ENCODE measurements at regions not wholly inside any gene's neighbourhood (a gene's known extent, or its start where the extent isn't known, plus 50 kb on each side); places are given as distances from the start of the nearest gene placed in this dataset.
"Not testable (repeated sequence)": the region's sequence is repeated elsewhere in the genome, so short reads cannot be mapped to it uniquely, and the experiment has no call there.

DNA sequence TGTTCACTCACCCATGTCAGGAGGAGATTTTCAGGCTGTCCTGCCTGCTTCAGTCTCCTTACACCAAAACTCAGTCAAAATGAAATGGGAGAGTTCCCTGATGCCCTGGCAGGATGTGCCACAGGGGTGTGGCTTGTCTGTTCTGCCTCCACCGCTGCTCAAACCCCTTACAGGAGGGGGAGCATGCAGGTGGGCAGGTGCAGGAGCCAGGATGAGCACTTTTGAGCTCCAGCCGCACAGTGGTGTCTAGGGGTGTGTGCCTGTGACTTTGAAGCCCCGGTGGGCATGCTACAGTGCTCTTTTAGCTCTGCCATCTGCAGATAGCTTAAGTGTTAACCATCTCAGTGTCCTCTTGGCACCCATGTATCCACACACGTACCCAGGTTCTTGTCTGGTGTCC, 71.9 kb upstream of the IPO5 start:
- H3K27me3 Mint-ChIP-seq (ENCODE audit: low read depth), result no peaks in the 10 kb centered on the region
- no peak for DNase-seq (ENCODE audit: low spot score)
- no peaks in the 10 kb centered on the region for H3K4me1 Mint-ChIP-seq (ENCODE audit: low read depth)
- H3K9me3 Mint-ChIP-seq, result no peaks in the 10 kb centered on the region
- no peak overlapping the region for H3K27ac Mint-ChIP-seq
- intact Hi-C loops (cut with micrococcal nuclease), result no loop called here
- H3K36me3 Mint-ChIP-seq (ENCODE audit: low read depth), result no peaks in the 10 kb centered on the region
- no peak overlapping the region for H3K4me3 Mint-ChIP-seq (ENCODE audit: low read depth)

DNA sequence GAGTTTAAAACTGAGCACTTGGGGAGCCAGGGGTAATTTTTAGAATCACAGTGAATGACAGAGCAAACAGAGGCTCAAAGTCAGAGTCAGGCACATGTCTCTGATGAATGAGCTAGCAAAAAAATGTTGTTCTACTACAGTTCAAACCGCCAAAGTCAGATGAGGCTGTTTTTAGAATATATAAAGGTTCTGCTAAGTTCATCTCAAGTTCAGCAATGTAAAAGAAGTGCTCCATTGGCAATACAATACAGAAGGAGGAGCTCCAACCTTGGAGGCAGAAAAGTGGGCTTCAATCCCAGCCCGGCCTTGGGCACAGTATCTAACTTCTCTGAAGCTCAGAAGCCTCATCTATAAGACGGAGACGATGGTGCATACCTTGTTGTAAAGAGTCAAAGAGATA, 70.1 kb upstream of the IPO5 start:
- no peaks in the 10 kb centered on the region for H3K36me3 Mint-ChIP-seq (ENCODE audit: low read depth)
- intact Hi-C loops (cut with micrococcal nuclease), result no loop called here
- no peak overlapping the region for H3K4me3 Mint-ChIP-seq (ENCODE audit: low read depth)
- no peak overlapping the region for H3K27ac Mint-ChIP-seq
- no peaks in the 10 kb centered on the region for H3K4me1 Mint-ChIP-seq (ENCODE audit: low read depth)
- H3K9me3 Mint-ChIP-seq, result no peaks in the 10 kb centered on the region
- DNase-seq (ENCODE audit: low spot score), result no peak
- no peaks in the 10 kb centered on the region for H3K27me3 Mint-ChIP-seq (ENCODE audit: low read depth)

DNA sequence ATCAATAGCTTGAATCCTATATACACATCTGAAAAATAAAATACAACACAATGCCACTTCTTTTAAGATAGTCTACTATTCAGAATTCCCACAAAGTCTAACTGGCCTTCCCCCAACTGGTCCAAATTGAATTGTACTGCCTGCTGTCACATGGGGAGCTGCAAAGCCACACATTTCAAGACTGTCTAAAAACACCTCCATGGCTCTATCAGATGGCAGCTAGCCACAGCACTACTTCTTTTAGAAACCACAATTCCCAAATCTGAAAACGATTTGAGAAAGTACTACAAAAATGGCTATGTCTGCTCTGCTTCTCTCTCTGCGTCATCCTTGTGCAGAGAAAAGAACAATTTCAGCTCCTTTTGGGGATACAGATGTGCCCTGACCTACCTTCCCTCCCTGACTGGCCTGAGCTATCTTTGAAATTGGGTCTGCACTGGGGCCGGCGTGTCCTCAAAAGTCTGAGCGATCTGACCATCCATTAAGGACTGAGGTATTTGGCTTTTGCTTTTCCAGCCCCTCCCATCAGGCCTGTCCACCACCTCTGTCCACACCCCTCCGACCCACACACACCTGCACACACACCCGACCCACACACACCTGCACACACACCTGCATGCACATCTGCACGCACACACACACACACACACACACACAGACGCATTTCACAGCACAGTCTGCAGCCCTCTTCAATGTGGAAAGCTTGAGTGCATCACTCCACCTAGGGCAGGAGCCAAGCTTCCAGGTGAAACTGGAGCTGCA, 68.6 kb upstream of the IPO5 start:
- no peak overlapping the region for H3K4me3 Mint-ChIP-seq (ENCODE audit: low read depth)
- peaks cover 3% of the 10 kb centered on the region for H3K27me3 Mint-ChIP-seq (ENCODE audit: low read depth)
- no peak overlapping the region for H3K27ac Mint-ChIP-seq
- no peak for DNase-seq (ENCODE audit: low spot score)
- H3K9me3 Mint-ChIP-seq, result no peaks in the 10 kb centered on the region
- intact Hi-C loops (cut with micrococcal nuclease), result no loop called here
- H3K4me1 Mint-ChIP-seq (ENCODE audit: low read depth), result no peaks in the 10 kb centered on the region
- H3K36me3 Mint-ChIP-seq (ENCODE audit: low read depth), result no peaks in the 10 kb centered on the region

DNA sequence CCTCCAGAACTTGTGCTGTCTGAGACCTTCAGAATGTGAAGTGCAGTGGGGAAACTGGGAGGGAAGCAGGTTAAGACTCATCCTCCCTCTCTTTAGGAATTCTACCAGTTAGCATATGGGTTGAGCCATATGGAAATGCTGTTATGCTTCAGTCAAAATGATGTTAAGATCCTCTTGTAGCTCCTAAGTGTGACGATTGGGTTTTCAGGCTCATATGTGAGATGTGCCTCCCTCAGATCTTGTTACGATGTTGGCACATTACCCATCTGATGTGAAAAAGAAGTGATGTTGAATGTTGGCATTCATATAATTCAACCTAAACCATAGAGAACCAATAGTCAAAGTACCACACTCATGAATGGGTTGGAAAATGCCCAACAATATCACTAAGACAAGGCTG, 67.8 kb upstream of the IPO5 start:
- intact Hi-C loops (cut with micrococcal nuclease), result no loop called here
- H3K27me3 Mint-ChIP-seq (ENCODE audit: low read depth), result peaks cover 3% of the 10 kb centered on the region
- H3K4me1 Mint-ChIP-seq (ENCODE audit: low read depth), result no peaks in the 10 kb centered on the region
- no peak for DNase-seq (ENCODE audit: low spot score)
- no peaks in the 10 kb centered on the region for H3K36me3 Mint-ChIP-seq (ENCODE audit: low read depth)
- no peak overlapping the region for H3K4me3 Mint-ChIP-seq (ENCODE audit: low read depth)
- H3K27ac Mint-ChIP-seq, result no peak overlapping the region
- no peaks in the 10 kb centered on the region for H3K9me3 Mint-ChIP-seq

DNA sequence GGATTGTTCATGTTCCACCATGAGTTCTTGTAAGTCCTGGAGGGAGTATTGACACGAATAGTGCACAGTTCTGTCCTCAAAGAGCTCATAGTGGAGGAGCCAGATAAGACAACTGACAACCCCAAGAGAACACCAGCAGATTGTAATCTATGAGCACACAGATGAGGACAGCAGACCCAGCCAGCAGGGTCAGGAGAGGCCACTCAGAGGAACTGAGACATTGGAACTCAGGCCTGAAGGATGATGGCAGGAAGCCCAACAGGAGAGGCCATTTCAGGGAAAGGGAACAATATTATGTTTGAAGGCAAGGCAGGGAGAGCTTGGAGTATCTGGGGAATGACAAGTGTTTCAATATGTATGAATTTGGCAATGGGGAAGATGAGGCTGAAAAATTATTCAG, 63.7 kb upstream of the IPO5 start:
- intact Hi-C loops (cut with micrococcal nuclease), result no loop called here
- Mint-ChIP-seq H3K4me1 (ENCODE audit: low read depth) (no peaks in the 10 kb centered on the region), H3K36me3 (ENCODE audit: low read depth) (no peaks in the 10 kb centered on the region), H3K27me3 (ENCODE audit: low read depth) (peaks cover 3% of the 10 kb centered on the region), H3K4me3 (ENCODE audit: low read depth) (no peak overlapping the region), H3K9me3 (no peaks in the 10 kb centered on the region), H3K27ac (no peak overlapping the region)
- no peak for DNase-seq (ENCODE audit: low spot score)

DNA sequence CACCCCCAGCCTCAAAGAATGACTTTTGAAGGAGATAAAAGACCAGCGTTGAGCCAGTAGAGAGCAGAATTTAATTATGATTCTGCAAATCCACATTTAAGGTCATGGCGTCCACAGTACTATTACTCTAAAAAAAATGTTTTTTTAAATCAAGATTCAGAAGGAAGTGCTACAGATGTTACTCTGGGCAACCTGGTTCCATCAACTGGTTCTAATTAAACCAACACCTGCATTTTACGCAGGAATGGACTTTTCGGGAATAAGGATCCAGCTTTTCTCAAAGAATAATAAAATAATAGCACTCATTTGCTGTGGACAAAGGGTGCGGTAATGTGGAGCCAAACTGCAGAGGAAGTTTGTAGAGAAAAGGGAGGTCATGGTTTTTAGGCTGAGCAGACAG, 62.9 kb upstream of the IPO5 start:
- intact Hi-C loops (cut with micrococcal nuclease), result no loop called here
- Mint-ChIP-seq H3K4me1 (ENCODE audit: low read depth) (no peaks in the 10 kb centered on the region), H3K9me3 (no peaks in the 10 kb centered on the region), H3K4me3 (ENCODE audit: low read depth) (no peak overlapping the region), H3K36me3 (ENCODE audit: low read depth) (no peaks in the 10 kb centered on the region), H3K27ac (no peak overlapping the region), H3K27me3 (ENCODE audit: low read depth) (peaks cover 3% of the 10 kb centered on the region)
- no peak for DNase-seq (ENCODE audit: low spot score)

DNA sequence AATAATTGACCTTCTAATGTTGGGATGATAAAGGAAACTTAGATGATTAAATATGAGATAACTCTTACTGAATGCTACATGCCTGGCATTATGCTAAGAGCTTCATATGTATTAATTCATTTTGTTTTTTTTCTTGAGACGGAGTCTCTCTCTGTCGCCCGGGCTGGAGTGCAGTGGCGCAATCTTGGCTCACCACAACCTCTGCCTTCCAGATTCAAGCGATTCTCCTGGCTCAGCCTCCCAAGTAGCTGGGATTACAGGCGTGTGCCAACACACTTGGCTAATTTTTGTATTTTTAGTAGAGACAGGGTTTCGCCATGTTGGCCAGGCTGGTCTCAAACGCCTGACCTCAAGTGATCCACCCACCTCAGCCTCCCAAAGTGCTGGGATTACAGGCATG, 61.5 kb upstream of the IPO5 start:
- H3K9me3 Mint-ChIP-seq; H3K36me3 Mint-ChIP-seq (ENCODE audit: low read depth); H3K27ac Mint-ChIP-seq; intact Hi-C loops (cut with micrococcal nuclease); H3K4me1 Mint-ChIP-seq (ENCODE audit: low read depth); H3K27me3 Mint-ChIP-seq (ENCODE audit: low read depth); H3K4me3 Mint-ChIP-seq (ENCODE audit: low read depth); DNase-seq (ENCODE audit: low spot score): not testable (repeated sequence)

DNA sequence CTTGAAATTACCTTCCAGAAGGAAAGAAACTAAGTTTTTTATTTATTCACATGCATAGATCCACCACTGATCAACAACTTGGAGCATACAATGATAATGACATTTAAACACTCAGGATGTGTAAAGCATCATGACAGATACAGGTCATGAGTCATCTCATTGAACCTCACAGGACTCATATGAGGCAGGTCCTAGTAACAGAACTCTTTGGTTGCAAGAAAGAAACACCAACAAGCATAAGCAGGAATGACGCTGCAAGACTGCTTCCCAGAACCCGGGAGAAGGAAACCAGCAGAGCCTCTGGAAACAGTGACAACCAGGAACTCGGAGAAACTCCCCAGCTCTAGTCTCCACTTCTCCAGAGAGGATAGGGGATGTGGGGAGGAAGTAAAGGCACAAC, 60.8 kb upstream of the IPO5 start:
- intact Hi-C loops (cut with micrococcal nuclease), result no loop called here
- H3K27ac Mint-ChIP-seq, result no peak overlapping the region
- H3K4me3 Mint-ChIP-seq (ENCODE audit: low read depth), result no peak overlapping the region

DNA sequence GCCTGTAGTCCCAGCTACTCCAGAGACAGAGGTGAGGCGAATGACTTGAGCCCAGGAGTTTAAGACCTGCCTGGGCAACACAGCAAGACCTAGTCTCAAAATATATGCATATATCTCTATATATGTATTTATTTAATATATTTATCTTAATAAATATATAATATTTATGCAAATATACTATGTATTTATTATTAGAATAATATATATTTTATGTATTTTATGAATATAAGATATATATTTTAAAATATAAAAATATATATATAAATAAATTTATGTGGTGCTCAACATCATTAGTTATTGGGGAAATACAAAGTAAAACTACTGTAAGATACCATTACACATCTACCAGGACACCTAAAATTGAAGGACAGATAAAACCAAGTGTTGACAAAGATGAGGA, 58.1 kb upstream of the IPO5 start:
- no peak overlapping the region for H3K27ac Mint-ChIP-seq
- no peaks in the 10 kb centered on the region for H3K4me1 Mint-ChIP-seq (ENCODE audit: low read depth)
- no peaks in the 10 kb centered on the region for H3K36me3 Mint-ChIP-seq (ENCODE audit: low read depth)
- H3K9me3 Mint-ChIP-seq, result no peaks in the 10 kb centered on the region
- intact Hi-C loops (cut with micrococcal nuclease), result no loop called here
- H3K4me3 Mint-ChIP-seq (ENCODE audit: low read depth), result no peak overlapping the region
- no peak for DNase-seq (ENCODE audit: low spot score)
- H3K27me3 Mint-ChIP-seq (ENCODE audit: low read depth), result no peaks in the 10 kb centered on the region

More for the DNA sequence above, 60.8 kb upstream of the IPO5 start:
- no peak for DNase-seq (ENCODE audit: low spot score)
- Mint-ChIP-seq H3K27me3 (ENCODE audit: low read depth) (peaks cover 3% of the 10 kb centered on the region), H3K36me3 (ENCODE audit: low read depth) (no peaks in the 10 kb centered on the region), H3K9me3 (no peaks in the 10 kb centered on the region), H3K4me1 (ENCODE audit: low read depth) (no peaks in the 10 kb centered on the region)

DNA sequence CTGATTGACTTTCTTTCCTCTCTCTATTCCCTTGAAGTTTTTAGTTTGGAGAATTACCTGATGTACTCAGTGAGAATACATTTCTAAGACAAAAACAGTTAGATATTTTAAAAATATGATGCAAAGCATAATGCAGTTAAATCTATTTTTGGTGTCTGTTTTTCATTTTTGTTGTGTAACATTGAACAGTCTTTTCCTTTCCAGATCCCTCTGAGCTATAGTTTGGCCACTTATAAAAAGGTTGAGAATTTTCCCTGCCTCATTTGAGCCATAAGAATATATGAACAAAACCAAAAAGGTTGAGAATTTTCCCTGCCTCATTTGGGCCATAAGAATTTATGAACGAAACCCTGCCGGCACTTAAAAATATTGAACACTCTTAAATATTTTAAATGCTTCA, 57.0 kb upstream of the IPO5 start:
- H3K4me1 Mint-ChIP-seq (ENCODE audit: low read depth), result no peaks in the 10 kb centered on the region
- no peak overlapping the region for H3K4me3 Mint-ChIP-seq (ENCODE audit: low read depth)
- H3K27me3 Mint-ChIP-seq (ENCODE audit: low read depth), result no peaks in the 10 kb centered on the region
- no peaks in the 10 kb centered on the region for H3K9me3 Mint-ChIP-seq
- H3K36me3 Mint-ChIP-seq (ENCODE audit: low read depth), result no peaks in the 10 kb centered on the region
- DNase-seq (ENCODE audit: low spot score), result no peak
- intact Hi-C loops (cut with micrococcal nuclease), result no loop called here
- no peak overlapping the region for H3K27ac Mint-ChIP-seq

DNA sequence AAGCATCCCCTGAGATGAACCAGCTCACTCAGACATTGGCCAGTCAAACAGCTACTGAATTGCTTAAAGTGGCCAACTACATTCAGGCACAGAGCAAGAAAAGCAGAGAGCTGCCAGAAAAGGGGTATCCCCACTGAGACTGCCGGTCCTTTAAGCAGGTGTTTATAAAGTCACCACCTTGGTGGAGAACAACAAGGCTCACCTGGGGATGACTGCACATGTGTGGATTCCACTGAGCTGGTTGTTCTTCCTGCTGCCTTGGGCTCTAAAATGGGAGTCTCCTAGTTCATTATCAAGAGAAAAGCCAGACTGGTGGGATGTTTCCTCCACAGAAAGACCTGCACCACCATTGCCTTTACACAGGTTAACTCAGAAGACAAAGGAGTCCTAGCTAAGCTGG, 51.8 kb upstream of the IPO5 start:
- H3K36me3 Mint-ChIP-seq (ENCODE audit: low read depth), result no peaks in the 10 kb centered on the region
- no peak overlapping the region for H3K27ac Mint-ChIP-seq
- no peak for DNase-seq (ENCODE audit: low spot score)
- H3K4me3 Mint-ChIP-seq (ENCODE audit: low read depth), result no peak overlapping the region
- peaks cover 3% of the 10 kb centered on the region for H3K27me3 Mint-ChIP-seq (ENCODE audit: low read depth)
- H3K9me3 Mint-ChIP-seq, result no peaks in the 10 kb centered on the region
- intact Hi-C loops (cut with micrococcal nuclease), result no loop called here
- no peaks in the 10 kb centered on the region for H3K4me1 Mint-ChIP-seq (ENCODE audit: low read depth)
